Testis (tissue), 2 donors: ENCODE measurements at regions not wholly inside any gene's neighbourhood (a gene's known extent, or its start where the extent isn't known, plus 50 kb on each side); places are given as distances from the start of the nearest gene placed in this dataset.

Experiments
- POLR2A ChIP-seq: fragments of 450-650 bp; IDR thresholded peaks from one replicate; pipeline ENCODE4 v1.6.1; 2017; ENCODE audit warnings: antibody characterized with exemption, mild to moderate bottlenecking, moderate library complexity
- TF ChIP-seq, protein P1 (sequence below), 3 experiments: fragments of 450-650 bp in 2 of 3; fragments of 200-600 bp in 1 of 3; sonication (generic) in 1 of 3; IDR thresholded peaks; one replicate each; pipeline ENCODE4 v1.5.1; 2016 to 2019; ENCODE audit warnings: antibody characterized with exemption in 3 of 3, mild to moderate bottlenecking in 2 of 3, moderate library complexity in 1 of 3

DNA sequence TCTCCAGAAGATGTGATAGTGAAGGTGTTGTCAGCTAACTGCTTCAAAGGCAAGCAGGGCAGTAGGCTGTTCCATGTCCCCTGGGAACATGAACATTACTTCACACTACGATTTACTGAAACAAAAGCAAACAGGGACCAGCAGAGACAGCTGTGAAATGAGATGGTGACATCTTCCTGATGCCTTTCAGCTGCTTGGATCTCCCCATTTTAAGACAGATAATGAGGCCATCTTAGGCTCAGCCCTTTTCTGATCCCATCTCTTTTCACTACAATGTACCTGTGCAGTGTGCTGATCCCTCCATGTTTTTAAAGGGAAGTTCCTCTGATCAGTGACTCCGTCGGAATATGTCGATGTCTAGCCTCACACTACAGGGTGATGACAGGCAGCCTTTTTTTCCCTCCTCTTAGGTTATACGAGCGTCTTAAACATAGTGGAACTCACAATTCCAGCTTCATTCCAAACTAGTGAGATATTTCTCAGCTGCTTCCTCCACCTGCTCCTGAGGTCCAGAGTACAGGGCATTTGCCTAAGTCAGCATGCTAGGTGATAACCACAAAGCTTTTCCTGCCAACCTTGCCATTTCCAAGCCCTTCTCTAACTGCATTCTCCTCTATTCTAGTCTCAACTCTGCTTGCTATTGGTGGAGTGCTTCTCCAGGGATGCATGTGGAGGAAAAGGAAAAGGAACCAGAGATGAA, 87.6 kb upstream of the EGLN3 start:
- TF ChIP-seq, protein P1, sequence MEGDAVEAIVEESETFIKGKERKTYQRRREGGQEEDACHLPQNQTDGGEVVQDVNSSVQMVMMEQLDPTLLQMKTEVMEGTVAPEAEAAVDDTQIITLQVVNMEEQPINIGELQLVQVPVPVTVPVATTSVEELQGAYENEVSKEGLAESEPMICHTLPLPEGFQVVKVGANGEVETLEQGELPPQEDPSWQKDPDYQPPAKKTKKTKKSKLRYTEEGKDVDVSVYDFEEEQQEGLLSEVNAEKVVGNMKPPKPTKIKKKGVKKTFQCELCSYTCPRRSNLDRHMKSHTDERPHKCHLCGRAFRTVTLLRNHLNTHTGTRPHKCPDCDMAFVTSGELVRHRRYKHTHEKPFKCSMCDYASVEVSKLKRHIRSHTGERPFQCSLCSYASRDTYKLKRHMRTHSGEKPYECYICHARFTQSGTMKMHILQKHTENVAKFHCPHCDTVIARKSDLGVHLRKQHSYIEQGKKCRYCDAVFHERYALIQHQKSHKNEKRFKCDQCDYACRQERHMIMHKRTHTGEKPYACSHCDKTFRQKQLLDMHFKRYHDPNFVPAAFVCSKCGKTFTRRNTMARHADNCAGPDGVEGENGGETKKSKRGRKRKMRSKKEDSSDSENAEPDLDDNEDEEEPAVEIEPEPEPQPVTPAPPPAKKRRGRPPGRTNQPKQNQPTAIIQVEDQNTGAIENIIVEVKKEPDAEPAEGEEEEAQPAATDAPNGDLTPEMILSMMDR (IDR thresholded peaks at IDR 0.05), result no peak
- TF ChIP-seq POLR2A, result no peak
